T-helper 2 cell treated with Interferon-gamma antibody and Interleukin-4, amounts not matched to agents 5 μg/mL and 100 μg/mL, for 36 hours (primary cell): ENCODE measurements at regions not wholly inside any gene's neighbourhood (a gene's known extent, or its start where the extent isn't known, plus 50 kb on each side); places are given as distances from the start of the nearest gene placed in this dataset.
"Not testable (repeated sequence)": the region's sequence is repeated elsewhere in the genome, so short reads cannot be mapped to it uniquely, and the experiment has no call there.

Source experiments
- DNase-seq: peaks from one replicate; pipeline ENCODE4 v3.0.0; 2021; ENCODE audit warnings: low spot score
- H3K27ac Mint-ChIP-seq: one replicate; pipeline ENCODE4 v1.8.0; 2021; ENCODE audit warnings: mild to moderate bottlenecking, mixed read lengths
- H3K27me3 Mint-ChIP-seq: one replicate; pipeline ENCODE4 v1.8.0; 2021; ENCODE audit warnings: low read depth, mixed read lengths
- H3K36me3 Mint-ChIP-seq: one replicate; pipeline ENCODE4 v1.8.0; 2021; ENCODE audit warnings: low read depth, mixed read lengths
- H3K4me1 Mint-ChIP-seq: one replicate; pipeline ENCODE4 v1.8.0; 2021; ENCODE audit warnings: low read depth, mixed read lengths
- H3K4me3 Mint-ChIP-seq: one replicate; pipeline ENCODE4 v1.8.0; 2022; ENCODE audit warnings: mild to moderate bottlenecking, moderate library complexity, mixed read lengths
- H3K9me3 Mint-ChIP-seq: one replicate; pipeline ENCODE4 v1.8.0; 2021; ENCODE audit warnings: mixed read lengths

- H3K36me3 Mint-ChIP-seq, result no peaks in the 10 kb centered on the region
- H3K27me3 Mint-ChIP-seq, result no peaks in the 10 kb centered on the region
- no peaks in the 10 kb centered on the region for H3K4me1 Mint-ChIP-seq
- H3K4me3 Mint-ChIP-seq, result no peak overlapping the region
- no peaks in the 10 kb centered on the region for H3K9me3 Mint-ChIP-seq
- DNase-seq, result no peak
- no peak overlapping the region for H3K27ac Mint-ChIP-seq
These were observed 138.1 kb upstream of the GRAMD2B start for GRCh38 chr5:126284977-126285696.

DNA sequence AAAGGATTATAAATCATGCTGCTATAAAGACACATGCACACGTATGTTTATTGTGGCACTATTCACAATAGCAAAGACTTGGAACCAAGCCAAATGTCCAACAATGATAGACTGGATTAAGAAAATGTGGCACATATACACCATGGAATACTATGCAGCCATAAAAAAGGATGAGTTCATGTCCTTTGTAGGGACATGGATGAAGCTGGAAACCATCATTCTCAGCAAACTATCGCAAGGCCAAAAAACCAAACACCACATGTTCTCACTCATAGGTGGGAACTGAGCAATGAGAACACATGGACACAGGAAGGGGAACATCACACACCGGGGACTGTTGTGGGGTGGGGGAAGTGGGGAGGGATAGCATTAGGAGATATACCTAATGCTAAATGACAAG lies 127.1 kb upstream of the GRAMD2B start:
- not testable (repeated sequence) for H3K4me3 Mint-ChIP-seq, DNase-seq, H3K9me3 Mint-ChIP-seq, H3K36me3 Mint-ChIP-seq, H3K27me3 Mint-ChIP-seq, H3K4me1 Mint-ChIP-seq, H3K27ac Mint-ChIP-seq

DNA sequence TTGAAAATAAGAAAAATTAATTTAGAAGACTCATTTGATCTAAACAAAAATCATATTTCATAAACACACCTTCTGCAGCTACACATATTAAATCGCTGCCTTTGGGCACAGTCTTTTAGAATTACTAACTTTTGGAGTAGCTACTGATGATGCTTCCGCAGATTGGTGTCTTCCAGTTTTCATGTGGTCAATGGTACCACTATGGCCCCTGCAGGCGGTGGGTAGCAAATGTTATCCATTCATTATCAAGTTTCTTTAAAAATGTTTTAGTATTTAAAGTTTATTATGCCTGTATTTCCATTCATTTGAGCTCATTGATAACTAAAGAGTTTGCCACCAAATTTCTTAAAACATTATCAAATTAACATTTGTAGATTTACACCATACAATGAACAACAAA lies 122.9 kb upstream of the GRAMD2B start:
- DNase-seq, result no peak
- peaks cover 8% of the 10 kb centered on the region for H3K9me3 Mint-ChIP-seq
- H3K27ac Mint-ChIP-seq, result no peak overlapping the region
- H3K4me3 Mint-ChIP-seq, result no peak overlapping the region
- H3K4me1 Mint-ChIP-seq, result no peaks in the 10 kb centered on the region
- H3K27me3 Mint-ChIP-seq, result no peaks in the 10 kb centered on the region
- H3K36me3 Mint-ChIP-seq, result no peaks in the 10 kb centered on the region

DNA sequence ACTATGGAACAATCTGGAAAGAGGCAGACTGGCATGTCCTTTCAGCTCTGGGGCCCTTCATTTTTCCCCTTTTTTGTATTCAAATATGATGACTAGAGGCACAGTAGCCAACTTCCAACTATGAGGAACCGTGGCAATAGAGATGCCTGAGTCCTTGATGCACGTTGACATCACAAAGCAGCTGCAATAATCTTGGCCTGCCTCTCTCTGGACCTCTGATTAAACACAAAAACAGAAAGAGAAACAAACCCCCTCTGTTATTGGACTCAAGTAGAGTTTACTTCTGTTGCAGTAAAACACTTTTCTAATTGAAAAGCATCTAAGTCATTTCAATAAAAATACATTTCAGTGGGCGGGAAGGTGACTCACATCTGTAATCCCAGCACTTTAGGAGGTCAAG lies 122.2 kb upstream of the GRAMD2B start:
- Mint-ChIP-seq H3K4me3 (no peak overlapping the region), H3K4me1 (no peaks in the 10 kb centered on the region), H3K27me3 (no peaks in the 10 kb centered on the region), H3K9me3 (peaks cover 8% of the 10 kb centered on the region), H3K27ac (no peak overlapping the region), H3K36me3 (no peaks in the 10 kb centered on the region)
- no peak for DNase-seq

DNA sequence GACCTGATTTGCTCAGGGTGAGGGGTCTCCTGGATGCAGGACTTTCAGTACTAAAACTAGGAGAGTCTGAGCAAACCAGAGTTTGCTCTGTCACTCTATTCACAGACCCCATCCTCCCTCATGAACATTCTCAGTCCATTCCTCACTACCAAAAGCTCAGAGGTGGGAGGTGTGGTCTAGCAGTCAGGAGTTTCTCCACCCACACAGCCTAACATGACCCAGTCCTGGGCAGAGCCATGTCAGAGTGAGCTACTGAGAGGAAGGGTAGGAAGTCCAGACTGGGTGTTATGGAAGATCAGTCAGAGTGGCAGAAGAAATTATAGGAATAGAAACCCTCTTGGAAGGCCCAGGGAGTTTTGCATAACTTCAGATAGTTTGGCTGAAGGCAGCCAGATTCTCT lies 113.3 kb upstream of the GRAMD2B start:
- H3K4me3 Mint-ChIP-seq, result no peak overlapping the region
- H3K4me1 Mint-ChIP-seq, result no peaks in the 10 kb centered on the region
- H3K9me3 Mint-ChIP-seq, result peaks cover under 1% of the 10 kb centered on the region
- H3K27me3 Mint-ChIP-seq, result no peaks in the 10 kb centered on the region
- no peak for DNase-seq
- H3K27ac Mint-ChIP-seq, result no peak overlapping the region
- no peaks in the 10 kb centered on the region for H3K36me3 Mint-ChIP-seq

DNA sequence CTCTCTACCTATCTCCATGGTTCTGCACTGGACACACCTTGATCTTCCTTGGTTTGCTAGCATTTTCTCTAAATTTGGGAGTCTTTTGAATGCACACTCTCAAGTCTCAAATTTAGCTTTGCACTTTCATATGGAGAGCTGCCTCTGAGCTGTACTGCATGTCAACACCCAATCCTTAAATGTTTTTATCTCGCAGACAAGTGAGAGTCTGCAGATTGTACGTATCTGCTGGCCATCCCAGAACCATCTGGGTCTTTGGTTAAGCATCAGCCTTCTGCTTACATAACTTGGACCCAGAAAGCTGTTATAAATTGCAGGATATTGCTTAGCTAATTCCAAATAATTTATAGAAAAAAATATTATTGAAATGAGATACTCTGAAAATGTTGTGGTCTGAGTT lies 111.4 kb upstream of the GRAMD2B start:
- Mint-ChIP-seq H3K27me3 (peaks cover 3% of the 10 kb centered on the region), H3K4me3 (no peak overlapping the region), H3K4me1 (no peaks in the 10 kb centered on the region), H3K36me3 (no peaks in the 10 kb centered on the region), H3K9me3 (no peaks in the 10 kb centered on the region), H3K27ac (no peak overlapping the region)
- DNase-seq, result no peak

- H3K36me3 Mint-ChIP-seq, result no peaks in the 10 kb centered on the region
- no peak overlapping the region for H3K27ac Mint-ChIP-seq
- H3K4me3 Mint-ChIP-seq, result no peak overlapping the region
- DNase-seq, result no peak
- H3K27me3 Mint-ChIP-seq, result peaks cover 4% of the 10 kb centered on the region
- no peaks in the 10 kb centered on the region for H3K9me3 Mint-ChIP-seq
- no peaks in the 10 kb centered on the region for H3K4me1 Mint-ChIP-seq
These were observed 107.9 kb upstream of the GRAMD2B start for GRCh38 chr5:126315341-126315740.

DNA sequence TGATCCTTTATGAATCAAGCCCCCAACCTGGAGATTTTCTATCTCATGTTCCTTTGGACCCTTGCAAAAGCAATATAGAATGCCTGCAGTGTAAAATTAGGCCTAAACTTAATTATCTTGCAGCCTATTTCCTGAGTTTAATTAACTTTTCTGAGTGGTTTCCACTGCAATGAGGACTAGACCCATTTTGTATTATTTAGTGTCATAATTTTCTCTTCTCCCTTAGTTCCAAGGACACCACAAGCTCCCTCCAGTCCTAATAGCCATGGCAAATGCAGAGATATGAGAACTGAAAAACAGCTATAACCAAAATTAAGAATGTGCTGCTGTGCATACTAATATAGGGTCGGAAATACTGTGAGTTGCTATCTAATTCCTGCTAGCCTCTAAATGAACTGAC lies 90.9 kb upstream of the GRAMD2B start:
- H3K36me3 Mint-ChIP-seq, result no peaks in the 10 kb centered on the region
- no peak for DNase-seq
- H3K4me1 Mint-ChIP-seq, result no peaks in the 10 kb centered on the region
- no peak overlapping the region for H3K4me3 Mint-ChIP-seq
- H3K27ac Mint-ChIP-seq, result no peak overlapping the region
- no peaks in the 10 kb centered on the region for H3K27me3 Mint-ChIP-seq
- H3K9me3 Mint-ChIP-seq, result no peaks in the 10 kb centered on the region

DNA sequence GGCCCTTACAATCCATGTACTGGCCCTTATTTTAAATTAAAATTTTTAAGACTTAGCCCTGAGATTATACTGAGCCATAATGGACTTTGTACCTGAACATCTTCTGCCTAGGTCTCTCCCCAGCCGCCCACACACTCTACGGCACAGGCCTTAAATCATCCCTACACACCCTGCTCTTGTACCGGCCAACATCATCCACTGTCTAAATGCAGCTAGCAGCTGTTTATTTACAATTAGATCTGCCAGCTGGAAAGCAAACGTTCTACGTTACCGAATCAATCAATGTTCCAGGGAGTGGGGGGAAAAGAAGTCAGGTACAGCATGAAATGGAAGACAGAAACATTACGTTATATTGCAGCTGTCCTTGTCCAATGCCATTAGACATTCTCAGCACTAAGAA lies 88.4 kb upstream of the GRAMD2B start:
- H3K9me3 Mint-ChIP-seq, result no peaks in the 10 kb centered on the region
- no peak overlapping the region for H3K4me3 Mint-ChIP-seq
- no peak overlapping the region for H3K27ac Mint-ChIP-seq
- DNase-seq, result no peak
- no peaks in the 10 kb centered on the region for H3K27me3 Mint-ChIP-seq
- no peaks in the 10 kb centered on the region for H3K36me3 Mint-ChIP-seq
- no peaks in the 10 kb centered on the region for H3K4me1 Mint-ChIP-seq

GRCh38 chr5:126335886-126336285 lies 87.3 kb upstream of the GRAMD2B start:
- no peaks in the 10 kb centered on the region for H3K9me3 Mint-ChIP-seq
- no peaks in the 10 kb centered on the region for H3K4me1 Mint-ChIP-seq
- no peaks in the 10 kb centered on the region for H3K27me3 Mint-ChIP-seq
- H3K27ac Mint-ChIP-seq, result no peak overlapping the region
- H3K4me3 Mint-ChIP-seq, result no peak overlapping the region
- DNase-seq, result no peak
- H3K36me3 Mint-ChIP-seq, result no peaks in the 10 kb centered on the region

- Mint-ChIP-seq H3K27ac (no peak overlapping the region), H3K27me3 (peaks cover 2% of the 10 kb centered on the region), H3K4me3 (no peak overlapping the region), H3K4me1 (no peaks in the 10 kb centered on the region), H3K36me3 (no peaks in the 10 kb centered on the region), H3K9me3 (no peaks in the 10 kb centered on the region)
- DNase-seq, result no peak
These were observed 84.6 kb upstream of the GRAMD2B start for GRCh38 chr5:126338635-126339034.

DNA sequence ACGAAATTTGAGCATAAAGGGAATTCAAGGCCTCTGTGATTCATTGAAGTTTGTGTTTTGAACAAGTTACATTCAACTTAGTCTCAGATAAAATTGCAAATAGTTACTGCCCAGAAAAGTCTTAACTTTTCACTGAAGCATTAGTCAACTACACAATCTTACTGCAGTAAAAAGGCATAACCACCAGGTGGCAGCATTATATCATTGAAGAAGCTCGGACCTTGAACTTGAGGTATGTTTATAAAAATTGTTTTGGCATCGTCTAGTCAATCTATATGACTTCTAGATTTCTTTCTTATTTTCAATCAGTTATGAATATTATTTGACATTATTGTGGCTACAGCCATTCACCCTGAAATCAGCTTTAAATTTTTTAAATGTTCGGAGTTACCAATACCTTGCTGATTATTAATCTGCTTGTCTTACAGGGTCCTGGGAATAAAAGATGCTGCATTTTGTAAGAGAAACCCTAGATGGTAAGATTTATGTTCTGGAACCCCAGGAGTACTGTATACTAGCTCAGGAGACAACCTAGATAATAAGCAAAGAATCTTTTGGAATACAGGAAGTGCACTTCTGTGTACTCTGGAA lies 83.9 kb upstream of the GRAMD2B start:
- H3K4me1 Mint-ChIP-seq, result no peaks in the 10 kb centered on the region
- H3K27me3 Mint-ChIP-seq, result peaks cover 2% of the 10 kb centered on the region
- H3K4me3 Mint-ChIP-seq, result no peak overlapping the region
- H3K27ac Mint-ChIP-seq, result no peak overlapping the region
- H3K36me3 Mint-ChIP-seq, result no peaks in the 10 kb centered on the region
- no peak for DNase-seq
- H3K9me3 Mint-ChIP-seq, result no peaks in the 10 kb centered on the region

DNA sequence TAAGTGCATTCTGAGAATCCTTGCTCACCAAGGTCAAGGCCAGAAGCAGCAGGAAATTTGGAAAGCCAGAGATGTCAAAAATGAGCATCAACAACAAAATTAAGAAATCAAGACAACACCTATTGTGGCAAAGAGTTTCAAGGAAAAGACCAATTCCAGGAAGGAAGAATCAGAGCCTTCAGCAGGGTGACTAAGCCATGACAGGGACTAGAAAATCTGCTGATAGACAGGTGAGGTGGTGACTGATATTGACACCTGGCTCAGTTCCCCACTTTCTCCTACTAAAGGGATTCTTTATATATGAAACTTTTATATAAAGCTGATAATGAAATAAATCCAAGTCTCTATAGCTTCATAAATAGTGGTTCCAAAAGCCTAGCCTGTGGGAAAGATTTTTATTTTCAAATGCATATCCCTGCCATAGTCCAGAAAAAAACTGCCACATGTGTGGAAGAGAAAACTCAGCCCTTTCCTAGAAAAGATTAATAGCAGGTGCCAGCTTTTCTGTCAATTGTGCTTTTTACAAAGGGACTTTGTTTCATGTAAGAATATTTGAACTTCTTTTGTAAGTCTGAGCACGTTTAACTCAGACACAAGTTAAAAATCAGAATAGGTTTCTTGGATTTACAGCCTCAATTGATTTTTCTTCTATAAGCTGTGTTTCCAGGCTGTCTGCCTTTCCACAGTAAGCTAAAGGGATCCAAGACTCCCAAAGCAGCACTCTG lies 81.1 kb upstream of the GRAMD2B start:
- peaks cover 18% of the 10 kb centered on the region for H3K27me3 Mint-ChIP-seq

DNA sequence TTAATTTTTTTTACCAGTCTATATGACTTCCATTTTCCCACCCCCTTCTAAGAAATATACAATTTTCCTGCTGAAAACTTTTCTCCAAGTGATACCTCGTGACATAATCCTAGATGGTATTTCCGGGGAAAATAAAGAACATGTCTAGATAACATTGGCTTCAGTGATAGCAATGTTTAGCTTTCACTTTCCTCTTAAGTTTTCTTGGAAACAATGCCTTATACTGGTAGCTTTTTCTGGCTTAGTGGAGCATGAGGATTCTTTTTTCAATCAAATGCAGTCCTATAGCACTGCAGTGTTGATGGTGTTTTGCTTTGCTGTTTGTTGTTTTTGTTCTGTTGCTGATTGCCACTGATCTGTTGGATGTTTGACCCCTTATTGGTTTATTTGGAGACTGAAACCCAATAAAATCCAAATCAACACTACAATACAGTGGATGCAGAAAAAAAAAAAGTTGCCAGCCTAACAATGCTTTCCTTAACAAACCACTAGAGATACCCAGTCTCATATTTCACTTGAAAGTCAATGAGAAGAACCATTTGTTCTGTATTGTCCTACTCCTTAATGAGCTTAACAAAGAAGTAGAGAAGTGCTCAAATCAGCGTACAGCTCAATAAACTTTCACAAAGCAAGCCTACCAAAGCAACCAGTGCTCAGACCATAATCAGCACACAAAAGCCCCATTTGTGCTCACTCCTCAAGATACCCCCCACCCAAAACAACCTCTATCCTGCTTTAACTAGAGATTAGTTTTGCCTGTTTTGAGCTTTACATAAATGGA lies 74.2 kb upstream of the GRAMD2B start:
- H3K36me3 Mint-ChIP-seq, result no peaks in the 10 kb centered on the region
- H3K4me1 Mint-ChIP-seq, result peaks cover 2% of the 10 kb centered on the region
- H3K4me3 Mint-ChIP-seq, result no peak overlapping the region
- peaks cover 31% of the 10 kb centered on the region for H3K27me3 Mint-ChIP-seq
- H3K27ac Mint-ChIP-seq, result no peak overlapping the region
- no peaks in the 10 kb centered on the region for H3K9me3 Mint-ChIP-seq
- no peak for DNase-seq

More for the DNA sequence above, 81.1 kb upstream of the GRAMD2B start:
- H3K4me3 Mint-ChIP-seq, result no peak overlapping the region
- DNase-seq, result no peak
- no peaks in the 10 kb centered on the region for H3K36me3 Mint-ChIP-seq
- no peak overlapping the region for H3K27ac Mint-ChIP-seq
- no peaks in the 10 kb centered on the region for H3K9me3 Mint-ChIP-seq
- H3K4me1 Mint-ChIP-seq, result no peaks in the 10 kb centered on the region
